Mesothelial cell of epicardium (in vitro differentiated cells): ENCODE measurements at regions not wholly inside any gene's neighbourhood (a gene's known extent, or its start where the extent isn't known, plus 50 kb on each side); places are given as distances from the start of the nearest gene placed in this dataset.

Experiments
- DNase-seq, 2 experiments: peaks; one replicate each; pipeline ENCODE4 v3.0.0; 2021; ENCODE audit warnings: low spot score in 2 of 2; ENCODE audit not compliant: unreplicated experiment in 2 of 2
- H3K27ac Mint-ChIP-seq: 2 replicates; pipeline ENCODE4 v1.8.0; 2021; ENCODE audit warnings: mixed read lengths
- H3K27me3 Mint-ChIP-seq: 2 replicates; pipeline ENCODE4 v1.8.0; 2021; ENCODE audit warnings: low read depth, mixed read lengths
- H3K36me3 Mint-ChIP-seq: 2 replicates; pipeline ENCODE4 v1.8.0; 2021; ENCODE audit warnings: mixed read lengths
- H3K4me1 Mint-ChIP-seq: 2 replicates; pipeline ENCODE4 v1.8.0; 2021; ENCODE audit warnings: mixed read lengths
- H3K4me3 Mint-ChIP-seq: 2 replicates; pipeline ENCODE4 v1.8.0; 2021; ENCODE audit warnings: mild to moderate bottlenecking, moderate library complexity, mixed read lengths
- H3K9me3 Mint-ChIP-seq: 2 replicates; pipeline ENCODE4 v1.8.0; 2021; ENCODE audit warnings: mixed read lengths
- CTCF ChIP-seq: fragments of 200-600 bp; sonication (generic); IDR thresholded peaks from one replicate; pipeline ENCODE4 v1.5.0; 2021; ENCODE audit warnings: antibody characterized with exemption; ENCODE audit not compliant: unreplicated experiment

DNA sequence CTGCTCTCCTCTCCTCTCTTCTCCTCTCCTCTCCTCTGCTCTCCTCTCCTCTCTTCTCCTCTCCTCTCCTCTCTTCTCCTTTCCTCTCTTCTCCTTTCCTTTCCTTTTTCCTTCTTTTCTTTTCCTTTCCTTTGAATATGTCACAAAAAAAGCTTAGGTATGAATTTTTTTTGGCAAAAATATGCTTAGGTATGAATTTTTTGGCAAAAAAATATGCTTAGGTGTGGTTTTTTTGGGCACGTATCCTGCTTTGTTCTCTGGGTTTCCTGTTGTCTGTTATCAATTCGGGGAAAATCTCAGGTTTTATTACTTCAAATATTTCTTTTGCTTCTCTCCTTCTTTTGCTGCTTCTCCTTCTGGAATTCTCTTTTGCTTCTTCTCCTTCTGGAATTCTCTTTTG, 155.5 kb upstream of the PMEPA1 start:
- H3K4me1 Mint-ChIP-seq: peaks cover 11% of the 10 kb centered on the region
- H3K4me3 Mint-ChIP-seq: no peak overlapping the region
- no peaks in the 10 kb centered on the region for H3K36me3 Mint-ChIP-seq
- no peak overlapping the region for H3K27ac Mint-ChIP-seq
- peaks cover 55% of the 10 kb centered on the region for H3K27me3 Mint-ChIP-seq
- no peak for TF ChIP-seq CTCF
- H3K9me3 Mint-ChIP-seq: peaks cover 7% of the 10 kb centered on the region
- no peak for DNase-seq

DNA sequence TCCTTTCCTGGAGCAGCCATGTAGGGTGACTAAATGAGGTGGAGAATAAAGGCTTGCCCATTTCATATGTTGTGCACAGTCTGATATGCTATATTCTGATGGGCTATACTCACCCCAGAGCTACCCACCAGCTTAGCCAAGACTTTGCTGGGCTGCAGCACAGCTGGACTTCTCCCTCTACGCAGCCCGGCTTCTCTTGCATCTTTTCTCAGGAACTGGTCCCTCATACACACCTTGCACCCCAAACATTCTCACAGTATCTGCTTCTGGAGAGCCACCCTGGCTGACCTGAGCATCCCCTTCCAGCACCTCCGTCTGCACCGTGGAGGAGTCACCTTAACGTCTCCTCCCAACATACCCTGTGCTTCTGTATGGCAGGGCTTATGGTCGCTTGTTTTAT, 150.8 kb upstream of the PMEPA1 start:
- no peak for TF ChIP-seq CTCF
- peak in 1 of 2 experiments; percentile 22 for DNase-seq
- Mint-ChIP-seq H3K27me3 (peaks cover 46% of the 10 kb centered on the region), H3K27ac (no peak overlapping the region), H3K4me1 (no peaks in the 10 kb centered on the region), H3K9me3 (peaks cover 7% of the 10 kb centered on the region), H3K36me3 (no peaks in the 10 kb centered on the region), H3K4me3 (no peak overlapping the region)

- TF ChIP-seq CTCF: no peak
- no peak overlapping the region for H3K27ac Mint-ChIP-seq
- H3K9me3 Mint-ChIP-seq: peaks cover 7% of the 10 kb centered on the region
- H3K36me3 Mint-ChIP-seq: no peaks in the 10 kb centered on the region
- DNase-seq: no peak
- H3K4me3 Mint-ChIP-seq: no peak overlapping the region
- no peaks in the 10 kb centered on the region for H3K4me1 Mint-ChIP-seq
- peaks cover 28% of the 10 kb centered on the region for H3K27me3 Mint-ChIP-seq
Measured at GRCh38 chr20:57857969-57858368, 148.2 kb upstream of the PMEPA1 start.

DNA sequence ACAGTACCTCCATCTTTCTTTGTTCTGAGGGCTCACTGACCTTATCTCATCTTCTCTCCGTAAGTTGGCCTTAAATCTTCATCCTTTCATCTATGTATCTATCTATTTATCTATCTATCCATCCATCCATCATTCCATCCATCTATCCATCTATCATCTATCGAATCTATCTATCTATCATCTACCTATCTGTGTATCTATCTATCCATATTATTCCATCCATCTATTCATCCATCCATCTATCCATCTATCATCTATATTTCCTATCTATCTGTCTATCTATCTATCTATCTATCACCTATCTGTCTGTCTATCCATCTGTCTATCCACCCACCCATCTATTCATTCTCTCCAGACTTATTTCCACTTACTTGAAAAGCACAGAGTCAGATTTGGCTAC, 147.3 kb upstream of the PMEPA1 start:
- no peak for DNase-seq
- peaks cover 7% of the 10 kb centered on the region for H3K9me3 Mint-ChIP-seq
- no peak overlapping the region for H3K27ac Mint-ChIP-seq
- H3K4me1 Mint-ChIP-seq: no peaks in the 10 kb centered on the region
- no peaks in the 10 kb centered on the region for H3K36me3 Mint-ChIP-seq
- no peak overlapping the region for H3K4me3 Mint-ChIP-seq
- peaks cover 30% of the 10 kb centered on the region for H3K27me3 Mint-ChIP-seq
- no peak for TF ChIP-seq CTCF

GRCh38 chr20:57856658-57857057, 146.8 kb upstream of the PMEPA1 start:
- H3K4me3 Mint-ChIP-seq: no peak overlapping the region
- H3K27me3 Mint-ChIP-seq: peaks cover 30% of the 10 kb centered on the region
- DNase-seq: peak in 1 of 2 experiments; percentile 7
- H3K27ac Mint-ChIP-seq: no peak overlapping the region
- H3K4me1 Mint-ChIP-seq: no peaks in the 10 kb centered on the region
- TF ChIP-seq CTCF: no peak
- H3K9me3 Mint-ChIP-seq: peaks cover 4% of the 10 kb centered on the region
- H3K36me3 Mint-ChIP-seq: no peaks in the 10 kb centered on the region

- DNase-seq: no peak
- Mint-ChIP-seq H3K9me3 (no peaks in the 10 kb centered on the region), H3K4me1 (no peaks in the 10 kb centered on the region), H3K27me3 (peaks cover 9% of the 10 kb centered on the region), H3K36me3 (no peaks in the 10 kb centered on the region), H3K4me3 (no peak overlapping the region), H3K27ac (no peak overlapping the region)
- no peak for TF ChIP-seq CTCF
Measured at GRCh38 chr20:57851796-57852195, 142.0 kb upstream of the PMEPA1 start.
